GM19468 (cell line): ENCODE measurements at regions not wholly inside any gene's neighbourhood (a gene's known extent, or its start where the extent isn't known, plus 50 kb on each side); places are given as distances from the start of the nearest gene placed in this dataset.
"Not testable (repeated sequence)": the region's sequence is repeated elsewhere in the genome, so short reads cannot be mapped to it uniquely, and the experiment has no call there.

Experiments
- ATAC-seq: cut with Tn5 transposase; IDR thresholded peaks from one replicate; pipeline ENCODE4 v1.9.1; 2021; ENCODE audit warnings: mild to moderate bottlenecking, moderate library complexity, moderate number of reproducible peaks; ENCODE audit not compliant: unreplicated experiment; ENCODE audit errors: extremely low read depth

GRCh38 chr2:219724628-219725027 is 97.2 kb downstream of the SLC4A3 start:
- no peak for ATAC-seq

- ATAC-seq = no peak
These were observed 99.5 kb downstream of the SLC4A3 start for GRCh38 chr2:219726916-219727315.

GRCh38 chr2:219727771-219728429 is 100.5 kb downstream of the SLC4A3 start:
- ATAC-seq = no peak

- ATAC-seq = no peak
These were observed 101.6 kb downstream of the SLC4A3 start for GRCh38 chr2:219728991-219729487.

- ATAC-seq = no peak
These were observed 103.7 kb downstream of the SLC4A3 start for GRCh38 chr2:219731173-219731572.

GRCh38 chr2:219733106-219733505 is 105.7 kb downstream of the SLC4A3 start:
- ATAC-seq = no peak

GRCh38 chr2:219733746-219734145 is 106.3 kb downstream of the SLC4A3 start:
- no peak for ATAC-seq

- ATAC-seq = no peak
These were observed 108.8 kb downstream of the SLC4A3 start for GRCh38 chr2:219736209-219736608.

GRCh38 chr2:219737270-219737691 is 109.9 kb downstream of the SLC4A3 start:
- no peak for ATAC-seq

- no peak for ATAC-seq
These were observed 111.6 kb downstream of the SLC4A3 start for GRCh38 chr2:219739066-219739465.

- ATAC-seq = no peak
These were observed 112.5 kb downstream of the SLC4A3 start for GRCh38 chr2:219739866-219740440.

- ATAC-seq = no peak
These were observed 116.1 kb downstream of the SLC4A3 start for GRCh38 chr2:219743548-219743947.

GRCh38 chr2:219744066-219744465 is 116.6 kb downstream of the SLC4A3 start:
- ATAC-seq = no peak

- no peak for ATAC-seq
These were observed 117.2 kb downstream of the SLC4A3 start for GRCh38 chr2:219744600-219744999.

GRCh38 chr2:219747637-219748036 is 120.2 kb downstream of the SLC4A3 start:
- no peak for ATAC-seq

GRCh38 chr2:219748671-219749570 is 121.5 kb downstream of the SLC4A3 start:
- no peak for ATAC-seq

GRCh38 chr2:219751121-219751520 is 123.7 kb downstream of the SLC4A3 start:
- ATAC-seq = not testable (repeated sequence)

GRCh38 chr2:219752726-219753125 is 125.3 kb downstream of the SLC4A3 start:
- no peak for ATAC-seq

- ATAC-seq = no peak
These were observed 131.7 kb downstream of the SLC4A3 start for GRCh38 chr2:219758907-219759680.

- ATAC-seq = no peak
These were observed 132.4 kb downstream of the SLC4A3 start for GRCh38 chr2:219759801-219760200.
